OCI-LY1 (cell line): ENCODE measurements at regions not wholly inside any gene's neighbourhood (a gene's known extent, or its start where the extent isn't known, plus 50 kb on each side); places are given as distances from the start of the nearest gene placed in this dataset.

ENCODE experiments used
- CTCF ChIP-seq: fragments of 200-600 bp; sonication (generic), shearing (Covaris generic); IDR thresholded peaks from 2 replicates; pipeline ENCODE4 v1.5.1; 2017; ENCODE audit warnings: mild to moderate bottlenecking, antibody characterized with exemption, low read length, moderate library complexity, mixed read lengths
- EZH2 ChIP-seq: fragments of 200-600 bp; sonication (generic), shearing (Covaris generic); IDR thresholded peaks from 2 replicates; pipeline ENCODE4 v1.8.0; 2017; ENCODE audit warnings: borderline replicate concordance, mixed run types, mild to moderate bottlenecking, antibody characterized with exemption, low read length, moderate library complexity, mixed read lengths

- TF ChIP-seq CTCF, result no peak
- TF ChIP-seq EZH2, result no peak
Observed at GRCh38 chr9:115313545-115313944, 195.6 kb upstream of the TNC start.
